DND-41 (cell line): ENCODE measurements at regions not wholly inside any gene's neighbourhood (a gene's known extent, or its start where the extent isn't known, plus 50 kb on each side); places are given as distances from the start of the nearest gene placed in this dataset.

Experiments used
- ATAC-seq: fragments of 200-7000 bp; cut with Tn5 transposase; 3 replicates; pipeline ENCODE4 v1.9.1; 2021; ENCODE audit warnings: low read depth; ENCODE audit not compliant: insufficient read depth
- DNase-seq: peaks from one replicate; pipeline ENCODE4 v3.0.0-alpha.2; 2020
- H2AFZ ChIP-seq: 2 replicates; pipeline ENCODE4 v1.6.0; 2012; ENCODE audit warnings: low read depth, low read length
- H3K27ac ChIP-seq: 2 replicates; pipeline ENCODE4 v1.5.1; 2012; ENCODE audit warnings: low read length, inconsistent platforms
- H3K27me3 ChIP-seq: fragments of 200-600 bp; sonication (generic); 2 replicates; pipeline ENCODE4 v1.6.0; 2012; ENCODE audit warnings: low read length, mild to moderate bottlenecking, inconsistent platforms; ENCODE audit not compliant: insufficient read depth, poor library complexity
- H3K36me3 ChIP-seq: 2 replicates; pipeline ENCODE4 v1.5.1; 2012; ENCODE audit warnings: low read length, inconsistent platforms; ENCODE audit not compliant: insufficient read depth
- H3K4me1 ChIP-seq: 2 replicates; pipeline ENCODE4 v1.5.1; 2012; ENCODE audit warnings: mild to moderate bottlenecking, low read length; ENCODE audit not compliant: insufficient read depth
- H3K4me2 ChIP-seq: 2 replicates; pipeline ENCODE4 v1.6.0; 2012; ENCODE audit warnings: mild to moderate bottlenecking, moderate library complexity, low read length, inconsistent platforms; ENCODE audit not compliant: insufficient read depth
- H3K4me3 ChIP-seq, 2 experiments: fragments of 200-600 bp in 1 of 2; shearing (Covaris generic) in 1 of 2; 2 replicates each; pipeline ENCODE4 v1.5.1; 2012 to 2016; ENCODE audit warnings: inconsistent platforms in 2 of 2, low read length in 2 of 2, mild to moderate bottlenecking in 2 of 2, low read depth in 1 of 2, moderate library complexity in 1 of 2
- H3K79me2 ChIP-seq: 2 replicates; pipeline ENCODE4 v1.6.0; 2012; ENCODE audit warnings: low read length, inconsistent platforms; ENCODE audit not compliant: insufficient read depth
- H3K9ac ChIP-seq: 2 replicates; pipeline ENCODE4 v1.6.0; 2012; ENCODE audit warnings: low read depth, mild to moderate bottlenecking, inconsistent platforms, low read length, moderate library complexity
- H3K9me3 ChIP-seq: 2 replicates; pipeline ENCODE4 v1.5.1; 2012; ENCODE audit warnings: low read length, moderate library complexity, mild to moderate bottlenecking, inconsistent platforms; ENCODE audit not compliant: insufficient read depth, severe bottlenecking
- H4K20me1 ChIP-seq: 2 replicates; pipeline ENCODE4 v1.6.0; 2012; ENCODE audit warnings: low read length; ENCODE audit not compliant: insufficient read depth
- CTCF ChIP-seq: IDR thresholded peaks from 2 replicates; pipeline ENCODE4 v1.5.1; 2012; ENCODE audit warnings: borderline replicate concordance, low read length, moderate library complexity, mild to moderate bottlenecking; ENCODE audit not compliant: poor library complexity, severe bottlenecking; ENCODE audit errors: extremely low read depth
- EZH2 ChIP-seq: IDR thresholded peaks from 3 replicates; pipeline ENCODE4 v1.6.1; 2012; ENCODE audit warnings: borderline replicate concordance, low read depth, mild to moderate bottlenecking, moderate library complexity, low read length, inconsistent platforms; ENCODE audit not compliant: severe bottlenecking

- Histone ChIP-seq H3K4me3 (no peak overlapping the region), H3K4me1 (no peaks in the 10 kb centered on the region), H3K9ac (no peak overlapping the region), H3K9me3 (no peaks in the 10 kb centered on the region), H2AFZ (no peak overlapping the region), H4K20me1 (no peaks in the 10 kb centered on the region), H3K27me3 (peaks cover 4% of the 10 kb centered on the region), H3K4me2 (no peak overlapping the region), H3K27ac (no peak overlapping the region), H3K36me3 (no peaks in the 10 kb centered on the region), H3K79me2 (no peaks in the 10 kb centered on the region)
- ATAC-seq, result no peak
- TF ChIP-seq CTCF (no peak), EZH2 (no peak)
- DNase-seq, result no peak
Measured at GRCh38 chr10:125555743-125556142, 127.2 kb downstream of the TEX36 start.

GRCh38 chr10:125555267-125555666, 127.7 kb downstream of the TEX36 start:
- Histone ChIP-seq H3K4me1 (no peaks in the 10 kb centered on the region), H3K36me3 (no peaks in the 10 kb centered on the region), H3K27ac (no peak overlapping the region), H3K4me2 (no peak overlapping the region), H2AFZ (no peak overlapping the region), H3K79me2 (no peaks in the 10 kb centered on the region), H4K20me1 (no peaks in the 10 kb centered on the region), H3K4me3 (no peak overlapping the region), H3K9me3 (no peaks in the 10 kb centered on the region), H3K9ac (no peak overlapping the region), H3K27me3 (peaks cover 4% of the 10 kb centered on the region)
- no peak for DNase-seq
- no peak for ATAC-seq
- TF ChIP-seq CTCF (no peak), EZH2 (no peak)

GRCh38 chr10:125554753-125555152, 128.2 kb downstream of the TEX36 start:
- no peak overlapping the region for H3K4me3 ChIP-seq
- H3K27me3 ChIP-seq, result peaks cover 4% of the 10 kb centered on the region
- DNase-seq, result no peak
- H3K4me2 ChIP-seq, result no peak overlapping the region
- H4K20me1 ChIP-seq, result no peaks in the 10 kb centered on the region
- H3K9me3 ChIP-seq, result no peaks in the 10 kb centered on the region
- no peak for ATAC-seq
- H3K36me3 ChIP-seq, result no peaks in the 10 kb centered on the region
- no peak overlapping the region for H3K27ac ChIP-seq
- TF ChIP-seq CTCF (no peak), EZH2 (no peak)
- no peak overlapping the region for H3K9ac ChIP-seq
- no peak overlapping the region for H2AFZ ChIP-seq
- H3K4me1 ChIP-seq, result no peaks in the 10 kb centered on the region
- no peaks in the 10 kb centered on the region for H3K79me2 ChIP-seq

- Histone ChIP-seq H3K36me3 (no peaks in the 10 kb centered on the region), H3K4me1 (no peaks in the 10 kb centered on the region), H3K9ac (no peak overlapping the region), H3K27me3 (peaks cover 4% of the 10 kb centered on the region), H3K4me3 (no peak overlapping the region), H2AFZ (no peak overlapping the region), H3K9me3 (no peaks in the 10 kb centered on the region), H3K4me2 (no peak overlapping the region), H3K79me2 (no peaks in the 10 kb centered on the region), H3K27ac (no peak overlapping the region), H4K20me1 (no peaks in the 10 kb centered on the region)
- no peak for TF ChIP-seq CTCF
- no peak for TF ChIP-seq EZH2
- ATAC-seq (no peak), DNase-seq (no peak)
Measured at GRCh38 chr10:125554016-125554703, 128.8 kb downstream of the TEX36 start.
